Heart left ventricle (tissue), 16 donors: ENCODE measurements at regions not wholly inside any gene's neighbourhood (a gene's known extent, or its start where the extent isn't known, plus 50 kb on each side); places are given as distances from the start of the nearest gene placed in this dataset.
"Not testable (repeated sequence)": the region's sequence is repeated elsewhere in the genome, so short reads cannot be mapped to it uniquely, and the experiment has no call there.

Source experiments
- ATAC-seq, 4 donors: fragments of 200-7000 bp; cut with Tn5 transposase; one replicate each; pipeline ENCODE4 v1.9.1; 2020 to 2022; ENCODE audit warnings: moderate library complexity in 4 of 4, mild to moderate bottlenecking in 3 of 4, moderate number of reproducible peaks in 1 of 4
- DNase-seq, 5 donors: peaks; one replicate each; pipeline ENCODE4 v3.0.0-alpha.2; 2020
- H3K27ac ChIP-seq, 12 donors: fragments of 200-600 bp; sonication (generic) in 4 of 12; one replicate each; pipeline versions ENCODE4 v1.5.0 to v1.8.0; 2016 to 2022; ENCODE audit warnings: mild to moderate bottlenecking in 2 of 12
- H3K27me3 ChIP-seq, 9 donors: fragments of 200-600 bp; sonication (generic) in 2 of 9; one replicate each; pipeline versions ENCODE4 v1.5.1 to v1.8.0; 2016 to 2022; ENCODE audit warnings: mild to moderate bottlenecking in 3 of 9
- H3K36me3 ChIP-seq, 9 donors: fragments of 200-600 bp; sonication (generic) in 2 of 9; one replicate each; pipeline versions ENCODE4 v1.5.0 to v1.8.0; 2018 to 2022; ENCODE audit warnings: mild to moderate bottlenecking in 2 of 9
- H3K4me1 ChIP-seq, 12 donors: fragments of 200-600 bp; sonication (generic) in 4 of 12; one replicate each; pipeline versions ENCODE4 v1.5.0 to v1.8.0; 2016 to 2022; ENCODE audit warnings: mild to moderate bottlenecking in 3 of 12
- H3K4me3 ChIP-seq, 12 donors: fragments of 200-600 bp; sonication (generic) in 4 of 12; one replicate each; pipeline versions ENCODE4 v1.5.0 to v1.8.0; 2017 to 2022; ENCODE audit warnings: mild to moderate bottlenecking in 9 of 12, moderate library complexity in 4 of 12
- H3K9me3 ChIP-seq, 12 donors: fragments of 200-600 bp; sonication (generic) in 4 of 12; one replicate each; pipeline versions ENCODE4 v1.5.0 to v1.8.0; 2016 to 2022; ENCODE audit warnings: mild to moderate bottlenecking in 1 of 12
- CTCF ChIP-seq, 12 donors: fragments of 200-600 bp; sonication (generic) in 4 of 12; IDR thresholded peaks; one replicate each; pipeline versions ENCODE4 v1.5.0 to v1.8.0; 2018 to 2022; ENCODE audit warnings: antibody characterized with exemption in 12 of 12, mild to moderate bottlenecking in 5 of 12
- POLR2A ChIP-seq, 2 donors: fragments of 450-650 bp; IDR thresholded peaks; one replicate each; pipeline ENCODE4 v1.6.1; 2017; ENCODE audit warnings: antibody characterized with exemption in 2 of 2, mild to moderate bottlenecking in 2 of 2, moderate library complexity in 2 of 2
- WGBS, 4 donors: extraction: QIAGEN DNeasy Blood & Tissue Kit in 2 of 4; methylation state at CpG; one replicate each; pipeline versions ENCODE4 v1.1.5 to v1.1.7; 2013 to 2018; 5-methylcytosine and 5-hydroxymethylcytosine counted together
- intact Hi-C, 10 donors: fragments of 100-400 bp; cut with DNase I; formaldehyde crosslinking; loops; one replicate each; pipeline versions ENCODE4 v1.11.1 to v1.14.2; 2022
- donor health status: ischemic (EF 13 %, LVEDD 7.1; RV severe dilation, severe dysfunction).
- donor health status: healthy with polysubstance abuse.
- donor health status: DM: no; HTN: yes; CAD: no.
- donor health status: DM: no; HTN: no; CAD: no.
- donor health status: ischemic (EF 25% LVEDD 6.9; RV normal size, moderate dysfunction).
- donor health status: ischemic (EF 25% LVEDD 5.7; RV mildly dilated, moderate dysfunction).
- donor health status: healthy.
- donor health status: DM: yes; HTN: yes; CAD: no.
- donor health status: ischemic (EF 35%, LVEDD 5.7; RV mildly dilated, moderate dysfunction).
- donor health status: nonischemic (EF 11% LVEDD 7.7; RV severe dilation, severe dysfunction).
- donor health status: DM: yes; HTN: yes; CAD: no.
- donor health status: PGD.
- donor health status: ischemic (EF 29% LVEDD 5.4; RV normal size, mild dysfunction).
- donor health status: nonischemic (EF 23%, LVEDD 6.1; RV moderate dilation, normal function).

- H3K27me3 ChIP-seq, ATAC-seq, H3K4me3 ChIP-seq, intact Hi-C loops, H3K4me1 ChIP-seq, DNase-seq, H3K9me3 ChIP-seq, H3K27ac ChIP-seq, H3K36me3 ChIP-seq: not testable (repeated sequence)
- WGBS, 4 donors: 61 to 73% (median 69%) methylated on average over 8 of the region's 8 CpGs
These were observed 56.2 kb upstream of the CCZ1B start for GRCh38 chr7:6882321-6882721.

DNA sequence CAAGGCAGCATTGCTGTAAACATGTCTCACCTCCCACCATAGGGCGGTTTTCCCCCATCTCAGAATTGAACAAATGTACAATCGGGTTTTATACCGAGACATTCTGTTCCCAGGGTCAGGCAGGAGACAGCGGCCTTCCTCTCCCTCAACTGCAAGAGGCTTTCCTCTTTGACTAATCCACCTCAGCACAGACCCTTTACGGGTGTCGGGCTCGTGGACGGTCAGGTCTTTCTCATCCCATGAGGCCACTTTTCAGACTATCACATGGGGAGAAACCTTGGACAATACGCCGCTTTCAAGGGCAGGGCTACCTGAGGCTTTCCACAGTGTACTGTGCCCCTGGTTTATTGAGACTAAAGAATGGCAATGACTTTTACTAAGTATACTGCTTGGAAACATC, 57.7 kb upstream of the CCZ1B start:
- DNase-seq, H3K36me3 ChIP-seq, H3K4me3 ChIP-seq, H3K9me3 ChIP-seq, H3K27me3 ChIP-seq, intact Hi-C loops, H3K4me1 ChIP-seq, ATAC-seq, H3K27ac ChIP-seq: not testable (repeated sequence)
- WGBS, 4 donors: 78 to 90% (median 89%) methylated on average over 10 of the region's 10 CpGs

GRCh38 chr7:6886198-6886597, 60.1 kb upstream of the CCZ1B start:
- intact Hi-C loops: no loop called here
- 67 to 87% (median 73%) methylated on average over 8 of the region's 8 CpGs for WGBS, 4 donors
- Histone ChIP-seq H3K27ac (no peak overlapping the region), H3K27me3 (no peaks in the 10 kb centered on the region), H3K36me3 (no peaks in the 10 kb centered on the region), H3K4me1 (peaks cover 0 to 4% (median 0%) of the 10 kb centered on the region in 12 donors), H3K4me3 (no peak overlapping the region), H3K9me3 (no peaks in the 10 kb centered on the region)
- TF ChIP-seq CTCF (IDR thresholded peaks at IDR 0.05) (no peak), POLR2A (IDR thresholded peaks at IDR 0.05) (no peak)
- ATAC-seq (no peak), DNase-seq (no peak)

- H3K27ac ChIP-seq, H3K36me3 ChIP-seq, H3K4me3 ChIP-seq, intact Hi-C loops, H3K4me1 ChIP-seq, H3K27me3 ChIP-seq, H3K9me3 ChIP-seq, ATAC-seq: not testable (repeated sequence)
- whole genome bisulfite sequencing, 4 donors: 37 to 51% (median 49%) methylated on average over 9 to 13 of the region's 13 CpGs
- peak in 2 of 5 donors; percentile 35 to 55 for DNase-seq
These were observed 62.4 kb upstream of the CCZ1B start for GRCh38 chr7:6888267-6889045.

DNA sequence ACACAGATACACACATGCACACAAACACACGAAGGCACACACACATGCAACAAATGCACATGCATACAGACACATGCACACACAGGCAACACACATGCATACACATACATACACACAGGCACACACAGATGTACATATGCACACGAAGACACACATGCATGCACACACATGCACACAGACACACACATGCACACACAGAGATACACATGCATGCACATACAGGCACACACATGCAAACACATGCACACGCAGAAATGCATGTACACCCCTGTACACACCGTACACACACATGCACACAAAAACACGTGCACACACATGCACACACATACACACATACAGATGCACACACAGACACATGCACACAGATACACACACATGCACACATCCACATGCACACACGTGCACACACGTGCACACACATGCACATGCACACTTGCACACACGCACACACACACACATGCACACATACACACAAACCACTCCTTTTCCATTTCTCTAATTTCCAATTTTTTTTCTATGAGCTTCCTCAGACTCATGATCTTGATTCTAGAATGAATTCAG, 63.3 kb upstream of the CCZ1B start:
- no peak overlapping the region for H3K4me3 ChIP-seq
- no peak overlapping the region for H3K27ac ChIP-seq
- intact Hi-C loops: no loop called here
- no peaks in the 10 kb centered on the region for H3K36me3 ChIP-seq
- WGBS, 4 donors: 70 to 95% (median 88%) methylated on average over 8 of the region's 8 CpGs
- peaks cover 0 to 4% (median 0%) of the 10 kb centered on the region in 12 donors for H3K4me1 ChIP-seq
- H3K27me3 ChIP-seq: no peaks in the 10 kb centered on the region
- ATAC-seq: peak in 1 of 4 donors; percentile 52
- H3K9me3 ChIP-seq: no peaks in the 10 kb centered on the region
- no peak for TF ChIP-seq POLR2A (IDR thresholded peaks at IDR 0.05)
- no peak for TF ChIP-seq CTCF (IDR thresholded peaks at IDR 0.05)
- no peak for DNase-seq

- H3K4me1 ChIP-seq, ATAC-seq, DNase-seq, H3K4me3 ChIP-seq, H3K27me3 ChIP-seq, H3K9me3 ChIP-seq, H3K27ac ChIP-seq, H3K36me3 ChIP-seq, intact Hi-C loops: not testable (repeated sequence)
- 35 to 50% (median 46%) methylated on average over 3 to 4 of the region's 4 CpGs for WGBS, 4 donors
These were observed 76.0 kb upstream of the CCZ1B start for GRCh38 chr7:6902097-6902518.

GRCh38 chr7:6903289-6903688, 77.2 kb upstream of the CCZ1B start:
- H3K27ac ChIP-seq, H3K4me1 ChIP-seq, ATAC-seq, DNase-seq, H3K27me3 ChIP-seq, H3K36me3 ChIP-seq, intact Hi-C loops, H3K9me3 ChIP-seq, H3K4me3 ChIP-seq: not testable (repeated sequence)
- 40 to 56% (median 47%) methylated on average over 2 to 7 of the region's 7 CpGs for WGBS, 4 donors

DNA sequence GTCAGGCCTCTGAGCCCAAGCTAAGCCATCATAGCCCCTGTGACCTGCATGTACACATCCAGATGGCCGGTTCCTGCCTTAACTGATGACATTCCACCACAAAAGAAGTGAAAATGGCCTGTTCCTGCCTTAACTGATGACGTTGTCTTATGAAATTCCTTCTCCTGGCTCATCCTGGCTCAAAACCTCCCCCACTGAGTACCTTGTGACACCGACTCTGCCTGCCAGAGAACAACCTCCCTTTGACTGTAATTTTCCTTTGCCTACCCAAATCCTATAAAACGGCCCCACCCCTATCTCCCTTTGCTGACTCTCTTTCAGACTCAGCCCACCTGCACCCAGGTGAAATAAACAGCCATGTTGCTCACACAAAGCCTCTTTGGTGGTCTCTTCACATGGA, 77.7 kb upstream of the CCZ1B start:
- DNase-seq, H3K4me1 ChIP-seq, H3K4me3 ChIP-seq, H3K27ac ChIP-seq, intact Hi-C loops, H3K9me3 ChIP-seq, ATAC-seq, H3K27me3 ChIP-seq, H3K36me3 ChIP-seq: not testable (repeated sequence)
- 51 to 55% (median 53%) methylated on average over 3 to 4 of the region's 4 CpGs for WGBS, 4 donors
